Naive thymus-derived CD8-positive, alpha-beta T cell (primary cell): ENCODE measurements at regions not wholly inside any gene's neighbourhood (a gene's known extent, or its start where the extent isn't known, plus 50 kb on each side); places are given as distances from the start of the nearest gene placed in this dataset.

Experiments used
- ATAC-seq, 2 donors: fragments of 150-1000 bp; cut with Tn5 transposase in 1 of 2; sonication (Bioruptor Pico), chemical (Tn5 transposase) in 1 of 2; 1 replicate in 1 of 2; 2 replicates in 1 of 2; pipeline ENCODE4 v1.10.0; 2021; ENCODE audit warnings: mild to moderate bottlenecking in 2 of 2, moderate library complexity in 2 of 2
- POLR2A ChIA-PET: fragments of 350-600 bp; sonication (Branson Sonifier 250); formaldehyde crosslinking; loops from one replicate; lab custom pipeline; 2021; ENCODE audit warnings: antibody characterized with exemption; lab: Charles Lee
- DNase-seq, 10 donors: peaks; one replicate each; pipeline versions ENCODE4 v3.0.0 to v3.0.0-alpha.2; 2020 to 2022
- H3K27ac Mint-ChIP-seq, 10 donors: one replicate each; pipeline ENCODE4 v1.8.0; 2020 to 2022; ENCODE audit warnings: mild to moderate bottlenecking in 10 of 10, mixed read lengths in 10 of 10, moderate library complexity in 4 of 10, inconsistent platforms in 1 of 10
- H3K27me3 Mint-ChIP-seq, 5 donors: one replicate each; pipeline ENCODE4 v1.8.0; 2021 to 2022; ENCODE audit warnings: mixed read lengths in 5 of 5
- H3K36me3 Mint-ChIP-seq, 3 donors: one replicate each; pipeline ENCODE4 v1.8.0; 2020 to 2022; ENCODE audit warnings: mixed read lengths in 3 of 3, mild to moderate bottlenecking in 2 of 3, inconsistent platforms in 1 of 3
- H3K4me1 Mint-ChIP-seq, 4 donors: one replicate each; pipeline ENCODE4 v1.8.0; 2021 to 2022; ENCODE audit warnings: mixed read lengths in 4 of 4
- H3K4me3 Mint-ChIP-seq, 10 donors: one replicate each; pipeline ENCODE4 v1.8.0; 2020 to 2022; ENCODE audit warnings: mild to moderate bottlenecking in 10 of 10, mixed read lengths in 10 of 10, moderate library complexity in 6 of 10, inconsistent platforms in 1 of 10
- H3K9me3 Mint-ChIP-seq, 9 donors: one replicate each; pipeline ENCODE4 v1.8.0; 2020 to 2022; ENCODE audit warnings: mixed read lengths in 9 of 9, mild to moderate bottlenecking in 3 of 9, inconsistent platforms in 1 of 9, moderate library complexity in 1 of 9

GRCh38 chr17:14753383-14753782, 452.5 kb downstream of the HS3ST3B1 start:
- Mint-ChIP-seq H3K4me1 (peaks cover 0 to 8% (median 3%) of the 10 kb centered on the region in 4 donors), H3K9me3 (no peaks in the 10 kb centered on the region), H3K36me3 (no peaks in the 10 kb centered on the region), H3K4me3 (no peak overlapping the region), H3K27me3 (peaks cover 1 to 10% (median 8%) of the 10 kb centered on the region in 5 donors), H3K27ac (no peak overlapping the region)
- POLR2A ChIA-PET = no interaction called here
- ATAC-seq = no peak
- DNase-seq = no peak

DNA sequence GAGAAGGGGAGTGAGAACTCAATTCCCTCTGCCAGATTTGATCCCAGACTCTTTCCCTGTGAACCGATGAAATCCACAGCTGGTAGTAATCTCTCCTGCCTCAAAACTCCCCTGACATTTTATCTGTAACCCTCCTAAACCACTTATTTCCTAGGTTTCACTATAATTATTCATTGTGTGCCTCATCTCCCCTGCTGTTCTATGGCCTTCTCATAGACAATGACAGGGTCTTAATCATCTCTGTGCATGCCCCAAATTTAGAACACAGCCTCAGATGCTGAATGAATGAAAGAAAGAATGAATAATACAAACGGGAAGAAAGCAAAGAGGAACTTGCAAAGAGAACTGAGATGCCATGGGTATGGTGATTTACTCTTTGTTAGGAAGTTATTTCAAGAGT, 451.1 kb downstream of the HS3ST3B1 start:
- H3K4me3 Mint-ChIP-seq = no peak overlapping the region
- H3K27me3 Mint-ChIP-seq = peaks cover 1 to 10% (median 8%) of the 10 kb centered on the region in 5 donors
- H3K36me3 Mint-ChIP-seq = no peaks in the 10 kb centered on the region
- no peak overlapping the region for H3K27ac Mint-ChIP-seq
- DNase-seq = no peak
- ATAC-seq = no peak
- H3K4me1 Mint-ChIP-seq = peaks cover 0 to 8% (median 3%) of the 10 kb centered on the region in 4 donors
- no peaks in the 10 kb centered on the region for H3K9me3 Mint-ChIP-seq
- POLR2A ChIA-PET = no interaction called here

DNA sequence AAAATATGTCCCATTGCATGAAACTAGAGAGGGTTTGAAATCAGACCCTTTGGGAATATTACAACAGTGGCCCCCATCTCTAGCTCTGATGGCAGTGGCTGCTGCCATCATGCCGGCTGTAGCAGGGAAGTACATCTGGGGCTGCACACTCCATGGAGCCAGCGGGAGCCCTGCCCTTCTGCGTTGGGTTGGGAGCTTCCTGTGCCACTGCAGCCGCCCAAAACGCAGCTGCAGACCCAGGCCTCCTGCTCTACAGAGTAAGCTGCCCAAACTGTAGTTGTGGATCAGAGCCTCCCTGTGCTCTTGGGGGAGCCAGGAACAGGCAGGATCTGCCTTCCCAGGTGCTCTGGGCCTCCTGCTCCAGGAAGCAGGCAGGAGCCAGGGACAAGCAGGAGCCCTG, 450.0 kb downstream of the HS3ST3B1 start:
- Mint-ChIP-seq H3K9me3 (no peaks in the 10 kb centered on the region), H3K4me1 (no peaks in the 10 kb centered on the region), H3K27ac (no peak overlapping the region), H3K27me3 (peaks cover 0 to 3% (median 1%) of the 10 kb centered on the region in 5 donors), H3K4me3 (no peak overlapping the region), H3K36me3 (no peaks in the 10 kb centered on the region)
- DNase-seq (no peak), ATAC-seq (no peak)
- POLR2A ChIA-PET = no interaction called here

DNA sequence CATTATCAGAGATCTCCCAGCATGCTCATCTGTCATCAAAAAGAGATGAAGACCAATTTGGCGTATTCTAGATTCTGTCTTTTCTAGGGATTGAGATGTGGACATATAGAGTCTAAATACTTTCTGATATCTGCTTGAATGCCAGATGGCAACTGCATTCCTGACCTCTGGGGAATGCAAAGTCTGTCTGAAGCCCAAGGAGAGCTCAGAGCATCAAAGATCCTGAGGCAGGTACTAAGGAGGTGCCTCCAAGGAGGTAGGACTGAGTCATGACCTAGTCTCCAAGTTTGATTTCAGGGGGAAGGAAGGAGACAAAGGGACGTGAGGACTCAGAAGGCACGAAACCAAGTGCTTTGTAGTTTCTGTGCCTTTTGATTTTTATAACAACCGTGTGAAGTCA, 448.4 kb downstream of the HS3ST3B1 start:
- no peaks in the 10 kb centered on the region for H3K36me3 Mint-ChIP-seq
- DNase-seq (no peak), ATAC-seq (no peak)
- peaks cover 0 to 2% (median 0%) of the 10 kb centered on the region in 5 donors for H3K27me3 Mint-ChIP-seq
- POLR2A ChIA-PET = no interaction called here
- H3K4me1 Mint-ChIP-seq = no peaks in the 10 kb centered on the region
- H3K27ac Mint-ChIP-seq = no peak overlapping the region
- no peak overlapping the region for H3K4me3 Mint-ChIP-seq
- no peaks in the 10 kb centered on the region for H3K9me3 Mint-ChIP-seq

DNA sequence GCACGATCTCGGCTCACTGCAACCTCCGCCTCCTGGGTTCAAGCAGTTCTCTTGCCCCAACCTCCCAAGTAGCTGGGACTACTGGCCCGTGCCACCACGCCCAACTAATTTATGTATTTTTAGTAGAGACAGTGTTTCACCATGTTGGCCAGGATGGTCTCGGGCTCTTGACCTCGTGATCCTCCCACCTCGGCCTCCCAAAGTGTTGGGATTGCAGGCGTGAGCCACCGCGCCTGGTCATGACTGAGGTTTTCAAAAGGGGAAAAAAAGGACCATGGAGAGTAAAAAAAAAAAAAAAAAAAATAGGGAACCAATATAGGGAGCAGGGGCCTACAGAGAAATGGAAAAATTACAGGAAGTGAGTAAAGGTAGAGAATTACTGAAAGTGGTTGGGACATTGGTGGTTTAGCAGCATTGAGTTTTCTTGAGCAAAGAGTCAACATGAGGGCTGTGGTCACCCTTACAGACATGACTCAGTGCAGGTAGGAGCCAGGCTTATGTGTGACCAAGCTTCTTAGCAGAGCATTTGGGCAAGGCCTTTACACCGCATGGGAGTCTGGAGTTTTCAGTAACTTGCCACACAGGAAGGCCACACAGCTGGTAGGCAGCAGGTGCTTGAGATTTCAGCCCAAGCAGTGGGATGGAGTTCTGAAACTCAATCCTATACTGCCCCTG, 447.3 kb downstream of the HS3ST3B1 start:
- H3K4me3 Mint-ChIP-seq = no peak overlapping the region
- no peaks in the 10 kb centered on the region for H3K36me3 Mint-ChIP-seq
- POLR2A ChIA-PET = no interaction called here
- H3K9me3 Mint-ChIP-seq = no peaks in the 10 kb centered on the region
- no peaks in the 10 kb centered on the region for H3K27me3 Mint-ChIP-seq
- no peak for ATAC-seq
- no peak overlapping the region for H3K27ac Mint-ChIP-seq
- H3K4me1 Mint-ChIP-seq = no peaks in the 10 kb centered on the region
- no peak for DNase-seq

DNA sequence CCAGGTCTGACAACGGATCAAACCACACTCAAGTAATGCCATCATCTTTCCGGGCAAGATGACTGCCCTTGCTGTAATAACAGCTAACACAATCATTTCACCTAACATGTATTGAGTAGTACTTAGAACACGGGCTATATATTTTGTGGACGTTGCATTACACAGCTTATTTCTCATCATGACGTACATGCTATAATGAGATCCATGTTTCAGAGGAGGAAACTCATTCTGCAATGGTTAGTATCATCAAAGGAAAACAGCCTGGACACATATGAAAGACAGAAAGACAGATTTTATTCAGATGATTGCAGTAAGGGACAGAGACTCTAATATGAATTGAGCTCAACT, 446.7 kb downstream of the HS3ST3B1 start:
- H3K9me3 Mint-ChIP-seq = no peaks in the 10 kb centered on the region
- H3K27me3 Mint-ChIP-seq = no peaks in the 10 kb centered on the region
- ATAC-seq (no peak), DNase-seq (no peak)
- POLR2A ChIA-PET = no interaction called here
- H3K4me1 Mint-ChIP-seq = no peaks in the 10 kb centered on the region
- no peak overlapping the region for H3K27ac Mint-ChIP-seq
- no peaks in the 10 kb centered on the region for H3K36me3 Mint-ChIP-seq
- H3K4me3 Mint-ChIP-seq = no peak overlapping the region

- Mint-ChIP-seq H3K9me3 (no peaks in the 10 kb centered on the region), H3K36me3 (no peaks in the 10 kb centered on the region), H3K27ac (no peak overlapping the region), H3K4me3 (no peak overlapping the region), H3K4me1 (no peaks in the 10 kb centered on the region), H3K27me3 (no peaks in the 10 kb centered on the region)
- ATAC-seq (no peak), DNase-seq (no peak)
- POLR2A ChIA-PET = interaction anchor here (1.2 kb wide), 1 partner anchor 446 kb away, joined by 3 read pairs; the partner anchor contains the start of gene HS3ST3B1
These were observed 446.1 kb downstream of the HS3ST3B1 start for GRCh38 chr17:14746822-14747602.

DNA sequence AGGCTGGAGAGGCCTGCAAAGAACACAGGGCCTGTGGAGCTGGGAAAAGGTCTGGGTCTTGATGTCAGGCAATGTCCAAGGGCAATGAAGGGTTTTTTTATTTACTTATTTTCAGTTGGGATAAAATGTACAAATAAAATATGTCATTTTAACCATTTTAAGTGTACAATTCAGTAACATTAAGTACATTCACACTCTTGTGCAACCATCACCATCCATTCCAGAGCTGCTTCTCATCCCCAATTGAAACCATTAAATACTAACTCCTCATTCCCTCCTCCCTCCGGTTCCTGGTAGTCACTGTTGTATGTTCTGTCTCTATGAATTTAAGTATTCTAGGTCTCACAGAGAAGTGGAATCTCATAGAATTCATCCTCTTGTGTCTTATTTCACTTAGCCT, 444.7 kb downstream of the HS3ST3B1 start:
- POLR2A ChIA-PET = no interaction called here
- H3K27me3 Mint-ChIP-seq = no peaks in the 10 kb centered on the region
- ATAC-seq (no peak), DNase-seq (no peak)
- H3K9me3 Mint-ChIP-seq = no peaks in the 10 kb centered on the region
- H3K4me1 Mint-ChIP-seq = no peaks in the 10 kb centered on the region
- no peak overlapping the region for H3K27ac Mint-ChIP-seq
- no peaks in the 10 kb centered on the region for H3K36me3 Mint-ChIP-seq
- H3K4me3 Mint-ChIP-seq = no peak overlapping the region

DNA sequence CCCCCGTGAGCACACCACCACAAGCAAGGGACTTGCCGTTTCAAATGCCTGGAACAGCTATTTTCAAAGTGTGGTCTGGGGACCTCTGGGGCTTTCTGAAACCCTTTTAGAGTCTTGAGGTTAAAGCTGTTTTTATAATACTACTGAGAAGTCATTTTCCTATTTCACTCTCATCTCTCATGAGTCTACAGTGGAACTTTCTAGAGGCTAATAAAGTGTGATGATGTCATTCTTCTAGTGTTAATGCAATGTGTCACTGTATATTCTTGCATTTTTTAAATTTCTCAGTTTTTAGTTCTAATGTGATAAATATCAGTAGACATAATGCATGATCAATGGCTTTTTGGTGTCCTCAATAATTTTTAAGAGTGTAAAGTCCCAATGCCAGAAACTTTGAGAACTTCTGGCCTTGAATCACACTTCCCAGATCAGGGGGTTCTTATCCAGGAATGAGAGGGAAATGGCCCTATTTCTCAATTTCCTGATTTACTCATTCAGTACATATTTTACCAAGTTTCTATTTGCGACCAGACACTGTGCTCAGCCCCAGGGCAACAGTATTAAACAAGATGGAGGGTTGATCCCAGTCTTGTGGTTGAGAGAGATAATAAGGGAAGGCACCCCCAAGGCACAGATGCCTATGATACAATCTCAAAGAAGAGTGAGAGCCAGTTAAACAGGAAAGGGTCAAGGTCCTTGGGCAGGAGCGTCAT, 444.0 kb downstream of the HS3ST3B1 start:
- Mint-ChIP-seq H3K27ac (no peak overlapping the region), H3K4me1 (no peaks in the 10 kb centered on the region), H3K9me3 (no peaks in the 10 kb centered on the region), H3K4me3 (no peak overlapping the region), H3K27me3 (no peaks in the 10 kb centered on the region), H3K36me3 (no peaks in the 10 kb centered on the region)
- no peak for DNase-seq
- POLR2A ChIA-PET = no interaction called here
- ATAC-seq = no peak

- POLR2A ChIA-PET = no interaction called here
- no peak overlapping the region for H3K4me3 Mint-ChIP-seq
- ATAC-seq = no peak
These were observed 440.6 kb downstream of the HS3ST3B1 start for GRCh38 chr17:14741491-14741890.

GRCh38 chr17:14739656-14740431, 439.0 kb downstream of the HS3ST3B1 start:
- H3K36me3 Mint-ChIP-seq = no peaks in the 10 kb centered on the region
- H3K9me3 Mint-ChIP-seq = no peaks in the 10 kb centered on the region
- POLR2A ChIA-PET = no interaction called here
- peaks cover 0 to 10% (median 0%) of the 10 kb centered on the region in 5 donors for H3K27me3 Mint-ChIP-seq
- no peak for DNase-seq
- ATAC-seq = no peak
- no peak overlapping the region for H3K27ac Mint-ChIP-seq
- peaks cover 0 to 3% (median 0%) of the 10 kb centered on the region in 4 donors for H3K4me1 Mint-ChIP-seq
- H3K4me3 Mint-ChIP-seq = no peak overlapping the region

More at GRCh38 chr17:14741491-14741890, 440.6 kb downstream of the HS3ST3B1 start:
- no peaks in the 10 kb centered on the region for H3K36me3 Mint-ChIP-seq
- H3K27me3 Mint-ChIP-seq = peaks cover 0 to 9% (median 0%) of the 10 kb centered on the region in 5 donors
- H3K27ac Mint-ChIP-seq = no peak overlapping the region
- no peaks in the 10 kb centered on the region for H3K9me3 Mint-ChIP-seq
- H3K4me1 Mint-ChIP-seq = peaks cover 0 to 3% (median 0%) of the 10 kb centered on the region in 4 donors
- DNase-seq = no peak

DNA sequence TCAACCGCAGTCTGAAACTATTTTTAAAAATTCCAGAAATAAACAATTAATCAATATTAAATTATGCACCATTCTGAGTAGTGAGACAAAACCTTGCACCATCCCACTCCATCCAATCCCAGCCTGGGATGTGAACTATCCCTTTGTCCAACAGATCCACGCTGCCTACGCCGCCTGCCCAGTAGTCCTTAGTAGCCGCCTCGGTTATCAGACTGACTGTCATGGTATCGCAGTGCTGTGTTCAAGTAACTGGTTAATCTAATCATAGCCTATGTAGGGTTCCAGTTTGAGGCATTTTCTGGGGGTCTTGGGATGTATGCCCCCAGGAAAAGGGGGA, 437.7 kb downstream of the HS3ST3B1 start:
- Mint-ChIP-seq H3K27me3 (peaks cover 0 to 10% (median 0%) of the 10 kb centered on the region in 5 donors), H3K36me3 (no peaks in the 10 kb centered on the region), H3K9me3 (no peaks in the 10 kb centered on the region), H3K4me1 (peaks cover 0 to 3% (median 0%) of the 10 kb centered on the region in 4 donors), H3K4me3 (no peak overlapping the region), H3K27ac (no peak overlapping the region)
- DNase-seq = no peak
- no peak for ATAC-seq
- POLR2A ChIA-PET = no interaction called here
